GM21360 (cell line): ENCODE measurements at regions not wholly inside any gene's neighbourhood (a gene's known extent, or its start where the extent isn't known, plus 50 kb on each side); places are given as distances from the start of the nearest gene placed in this dataset.

Experiments
- ATAC-seq: cut with Tn5 transposase; IDR thresholded peaks from one replicate; pipeline ENCODE4 v1.9.1; 2021; ENCODE audit warnings: mild to moderate bottlenecking, moderate library complexity; ENCODE audit not compliant: unreplicated experiment

DNA sequence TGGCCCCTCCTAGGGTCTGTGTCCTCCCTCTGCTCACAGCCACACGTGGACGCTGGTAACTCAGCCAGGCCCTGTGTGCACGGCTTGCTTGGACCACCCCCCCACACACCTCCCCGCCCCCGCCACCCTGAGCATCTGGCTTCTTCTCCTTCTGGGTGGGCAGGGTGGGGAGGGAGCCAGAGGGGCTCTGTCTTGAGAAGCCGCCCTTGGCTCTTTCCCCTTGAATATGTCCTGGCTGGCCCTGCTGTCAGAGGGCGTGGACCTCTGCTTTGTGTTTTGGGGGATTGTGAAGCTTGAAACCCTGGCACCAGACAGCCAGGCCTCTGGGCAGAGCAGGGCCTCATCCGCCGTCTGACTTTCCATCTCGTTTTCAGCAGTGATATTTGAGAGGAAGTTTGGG is 72.1 kb downstream of the GLI2 start:
- ATAC-seq: no peak

DNA sequence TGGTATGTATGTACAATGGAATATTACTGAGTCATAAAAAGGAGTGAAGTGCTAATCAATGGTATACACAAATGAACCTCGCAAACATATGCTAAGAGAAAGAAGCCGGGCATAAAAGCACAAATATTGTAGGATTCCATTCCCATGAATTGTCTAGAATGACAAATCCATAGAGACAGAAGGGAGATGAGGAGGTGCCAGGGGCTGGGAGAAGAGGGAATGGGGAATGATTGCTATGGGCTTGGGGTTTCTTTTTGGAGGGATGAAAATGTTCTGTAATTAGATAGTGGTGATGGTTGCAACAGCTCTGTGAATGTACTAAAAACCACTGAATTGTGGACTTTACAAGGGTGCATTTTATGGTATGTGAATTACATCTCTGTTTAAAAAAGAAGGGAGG is 73.5 kb downstream of the GLI2 start:
- ATAC-seq: no peak

DNA sequence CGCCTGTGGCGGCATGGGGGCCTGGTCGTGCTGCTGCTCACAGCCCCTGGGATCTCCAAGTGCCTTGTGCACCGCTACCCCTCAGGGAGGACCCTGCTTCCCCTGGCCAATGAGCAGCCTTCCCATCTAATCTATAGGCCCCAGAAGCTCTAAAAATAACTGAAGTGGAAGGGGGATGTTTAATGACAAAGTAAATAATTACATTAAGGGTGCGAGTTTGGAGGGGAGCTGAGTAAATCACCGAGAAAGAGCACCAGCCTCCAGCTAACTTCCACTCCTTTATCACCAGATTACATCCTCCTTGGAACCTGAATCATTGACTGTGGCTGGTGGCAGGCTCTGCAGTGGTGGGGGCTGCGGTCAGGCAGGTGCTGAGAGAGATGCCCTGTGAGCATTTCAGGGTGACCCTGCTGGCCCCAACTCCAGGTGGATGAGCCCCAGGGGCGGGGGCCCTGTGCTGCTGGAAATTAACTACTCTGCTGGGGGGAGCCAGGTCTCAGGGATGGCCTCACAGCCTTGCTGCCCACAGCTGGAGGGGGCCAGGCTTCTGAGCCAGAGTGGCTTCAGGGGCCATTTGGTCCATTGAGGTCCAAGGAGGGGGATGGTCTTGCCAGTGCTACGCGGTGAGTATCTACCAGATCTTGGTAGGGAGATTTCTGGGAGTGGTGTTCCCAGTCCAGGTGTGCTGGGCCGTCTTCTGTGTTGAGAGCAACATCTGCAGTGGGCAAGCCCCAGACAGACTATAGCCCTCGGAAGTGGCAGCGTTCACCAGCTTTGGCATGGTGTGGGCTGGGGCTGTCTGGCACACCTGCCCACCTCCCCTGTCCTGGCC is 74.2 kb downstream of the GLI2 start:
- no peak for ATAC-seq

DNA sequence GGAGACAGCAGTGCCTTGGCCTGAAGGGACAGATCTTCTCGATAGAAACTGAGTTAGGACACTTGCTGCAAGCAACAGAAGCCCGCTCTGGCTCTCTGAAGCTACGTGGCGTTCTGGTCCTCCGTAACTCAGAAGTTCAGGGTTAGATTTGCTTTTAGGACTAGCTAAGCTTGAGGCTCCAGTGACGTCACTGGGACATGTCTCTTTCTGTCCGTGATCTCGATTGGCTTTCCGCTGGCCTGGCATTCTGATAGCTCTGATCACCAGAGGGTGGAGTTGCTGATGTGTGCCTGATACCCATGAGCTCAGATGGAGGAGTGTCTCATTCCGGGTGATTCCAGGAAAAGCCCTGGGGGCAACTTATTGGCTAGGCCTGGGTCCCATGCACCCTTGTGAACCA is 75.0 kb downstream of the GLI2 start:
- ATAC-seq: no peak

DNA sequence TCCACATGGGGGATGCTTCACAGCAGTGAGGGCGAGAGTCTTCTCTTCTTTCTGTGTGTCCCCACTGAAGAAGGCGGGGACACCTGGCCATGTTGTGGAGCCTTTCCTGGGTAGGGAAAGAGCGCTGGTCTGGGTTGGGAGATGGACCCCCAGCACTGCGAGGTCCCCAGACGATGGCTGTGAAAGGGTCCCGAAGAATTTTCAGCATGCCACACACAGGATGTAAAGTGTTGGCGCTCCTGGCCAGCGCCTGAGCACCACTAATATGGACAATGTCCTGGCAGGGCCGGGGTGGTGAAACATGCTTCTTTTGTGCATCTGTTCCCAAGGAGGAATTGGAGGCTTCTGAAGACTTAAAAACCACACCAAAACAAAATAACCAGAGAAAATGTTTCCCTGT is 77.2 kb downstream of the GLI2 start:
- no peak for ATAC-seq

DNA sequence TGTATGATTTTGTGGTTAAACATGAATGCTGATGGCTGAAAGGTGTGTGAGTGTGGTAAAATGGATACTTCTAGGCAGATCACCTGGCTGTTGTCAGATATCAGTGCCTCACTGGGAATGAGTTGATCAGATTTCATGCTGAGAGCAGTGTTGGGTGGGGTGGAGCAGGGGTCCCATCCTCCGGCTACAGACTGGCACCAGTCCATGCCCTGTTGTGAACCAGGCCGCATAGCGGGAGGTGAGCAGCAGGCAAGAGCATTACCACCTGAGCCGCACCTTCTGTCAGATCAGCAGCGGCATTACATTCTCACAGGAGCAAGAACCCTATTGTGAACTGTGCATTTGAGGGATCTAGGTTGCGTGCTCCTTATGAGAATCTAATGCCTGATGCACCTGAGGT is 78.7 kb downstream of the GLI2 start:
- no peak for ATAC-seq

DNA sequence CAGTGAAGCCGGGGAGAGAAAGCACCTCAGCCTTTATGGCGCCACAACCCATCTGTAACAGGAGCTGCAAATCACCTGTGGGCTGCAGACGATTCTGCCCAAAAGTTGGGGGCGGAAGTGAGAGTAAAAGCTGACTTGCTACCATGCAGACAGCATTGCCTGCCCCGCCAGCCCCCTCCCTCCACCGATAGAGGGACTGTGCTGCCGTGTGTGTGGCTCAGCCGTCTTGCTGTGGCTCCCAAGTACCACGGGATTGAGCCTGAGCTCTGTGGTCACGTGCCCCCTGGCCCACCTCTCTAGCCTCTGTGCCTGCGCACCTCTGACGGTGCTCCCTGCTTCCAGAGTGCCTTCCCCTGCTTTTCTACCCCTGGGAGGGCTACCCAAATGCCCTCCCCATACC is 79.6 kb downstream of the GLI2 start:
- no peak for ATAC-seq

DNA sequence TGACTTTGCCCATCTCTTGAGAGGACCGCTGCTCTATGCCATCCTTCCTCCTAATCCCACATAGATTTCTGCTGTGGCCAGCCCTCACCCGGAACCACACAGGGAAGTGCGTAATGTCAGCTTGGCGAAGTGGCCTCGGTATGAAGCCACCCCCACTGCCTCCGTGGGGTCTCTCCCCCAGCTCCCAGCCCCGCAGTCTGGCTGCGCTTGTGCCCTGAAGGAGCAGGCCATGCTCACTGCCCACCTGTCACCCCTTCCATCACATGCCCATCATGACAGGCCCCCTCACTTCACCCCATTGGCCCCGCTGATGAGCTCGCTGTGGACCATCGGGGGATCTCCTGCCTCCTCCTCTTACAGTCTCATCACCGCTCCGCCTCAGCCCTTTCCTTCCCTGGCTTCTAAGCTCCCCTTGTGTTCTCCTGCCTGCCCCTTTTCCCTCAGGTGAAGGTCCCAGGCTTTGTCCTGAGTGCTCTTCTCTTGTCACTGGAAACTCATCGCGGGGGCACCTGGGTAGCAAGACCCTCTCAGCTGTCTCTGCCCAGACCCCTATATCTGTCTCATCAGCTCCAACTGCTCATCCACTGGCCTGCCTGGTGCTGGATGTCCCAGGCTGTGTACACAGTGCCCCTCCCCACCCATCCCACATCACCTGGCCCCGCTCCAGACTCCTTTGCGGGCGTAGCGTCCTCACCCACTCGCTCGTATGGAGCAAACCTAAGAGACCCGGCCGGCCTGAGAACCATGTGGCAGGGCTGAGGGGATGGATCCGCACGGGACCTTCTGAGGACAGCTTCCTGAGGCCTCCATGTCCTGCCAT is 81.7 kb downstream of the GLI2 start:
- no peak for ATAC-seq

DNA sequence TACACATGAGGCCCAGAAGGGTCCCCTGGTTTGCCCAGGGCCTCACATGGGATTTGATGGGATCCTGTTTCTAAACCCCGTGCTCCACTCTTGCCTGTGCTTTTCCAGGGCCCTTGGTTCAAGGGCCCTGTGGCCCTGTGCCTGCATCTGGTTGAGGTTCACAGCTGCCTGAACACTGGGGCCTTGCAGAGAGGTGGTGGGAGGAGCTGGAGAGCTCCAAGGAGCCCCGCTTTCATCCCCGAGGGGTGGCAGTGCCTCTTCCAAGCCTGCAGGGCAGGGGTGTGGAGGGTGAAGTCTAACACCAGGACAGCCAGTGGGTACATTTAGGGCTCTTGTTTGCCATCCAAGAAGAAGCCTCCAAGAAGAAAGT is 82.3 kb downstream of the GLI2 start:
- ATAC-seq: no peak

DNA sequence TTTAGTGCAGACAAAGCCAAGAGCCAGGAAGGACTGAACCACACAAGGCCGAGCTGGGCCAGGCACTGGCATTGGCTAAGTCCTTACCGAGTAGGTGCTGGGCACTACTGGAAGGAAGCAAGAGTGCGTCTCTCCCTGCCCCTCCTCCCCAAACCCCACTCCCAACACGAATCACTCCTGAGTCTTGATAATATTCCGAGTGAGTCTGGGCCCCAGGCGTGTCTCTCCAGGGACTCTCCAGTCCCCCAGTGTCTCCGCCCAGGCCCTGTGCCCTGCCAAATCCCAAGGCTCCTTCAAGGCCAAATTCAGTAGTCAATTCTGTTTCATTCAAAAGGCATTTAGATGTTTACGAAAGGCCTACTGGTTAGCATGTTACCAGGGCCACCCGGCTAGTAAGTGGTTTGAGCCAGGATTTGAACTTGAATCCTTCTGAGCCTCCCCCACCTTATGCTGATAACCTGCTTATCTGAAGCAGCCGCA is 82.8 kb downstream of the GLI2 start:
- no peak for ATAC-seq

DNA sequence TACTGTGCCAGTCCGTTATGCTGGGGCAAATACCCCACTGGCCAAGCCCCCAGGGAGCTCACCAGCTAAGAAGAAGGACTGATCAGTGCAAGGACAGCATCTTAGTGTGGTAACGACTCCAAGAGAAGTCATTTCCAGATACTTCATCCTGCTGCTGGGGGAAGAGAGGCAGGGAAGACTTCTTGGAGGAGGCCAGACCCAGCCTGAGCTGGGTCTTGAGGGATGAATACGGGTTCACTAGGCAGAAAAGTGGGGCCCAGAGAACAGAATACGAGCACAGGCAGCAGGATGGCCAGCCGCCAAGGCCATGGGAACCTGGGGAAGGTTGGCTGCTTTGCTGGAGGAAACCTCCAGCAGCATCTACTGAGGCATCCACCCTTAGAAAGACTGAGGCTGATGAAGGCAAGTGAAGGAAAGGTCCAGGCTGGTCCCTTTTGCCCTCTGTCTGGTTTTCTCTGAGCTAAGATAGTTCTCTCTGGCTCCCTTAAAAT is 84.1 kb downstream of the GLI2 start:
- no peak for ATAC-seq

DNA sequence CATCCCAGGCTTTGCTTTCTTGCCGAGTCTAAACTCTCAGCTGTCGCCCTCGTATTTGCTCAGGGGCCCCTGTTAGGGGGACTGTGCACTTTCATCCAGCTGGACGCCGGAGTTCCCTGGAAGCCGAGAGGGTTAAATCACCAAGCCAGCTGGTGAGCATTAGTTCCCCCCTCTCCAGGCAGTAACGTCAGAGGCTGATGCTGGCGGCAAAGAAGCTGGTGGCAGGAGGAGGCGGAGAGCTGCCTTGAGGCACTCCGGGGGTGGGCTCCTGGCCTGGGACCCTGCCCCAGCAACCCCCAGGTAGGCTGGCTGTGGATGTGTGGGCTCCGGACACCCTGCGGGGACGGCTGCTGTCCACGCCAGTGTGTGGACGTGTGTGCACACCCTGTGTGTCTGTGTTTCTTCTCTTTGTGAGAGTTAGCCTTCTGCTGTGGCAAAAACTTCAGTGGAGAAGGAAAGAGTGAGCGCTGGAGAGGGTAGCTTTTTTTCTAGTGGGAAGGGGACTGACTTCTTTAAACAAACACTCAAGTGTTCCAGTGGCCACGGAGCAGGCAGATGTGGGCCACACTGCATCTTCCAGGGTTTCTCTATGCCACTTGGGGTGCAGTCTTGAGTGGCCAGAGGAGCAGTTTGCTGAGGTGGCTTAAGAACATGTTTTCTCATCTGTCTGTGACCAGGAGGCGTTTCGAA is 84.7 kb downstream of the GLI2 start:
- ATAC-seq: no peak

DNA sequence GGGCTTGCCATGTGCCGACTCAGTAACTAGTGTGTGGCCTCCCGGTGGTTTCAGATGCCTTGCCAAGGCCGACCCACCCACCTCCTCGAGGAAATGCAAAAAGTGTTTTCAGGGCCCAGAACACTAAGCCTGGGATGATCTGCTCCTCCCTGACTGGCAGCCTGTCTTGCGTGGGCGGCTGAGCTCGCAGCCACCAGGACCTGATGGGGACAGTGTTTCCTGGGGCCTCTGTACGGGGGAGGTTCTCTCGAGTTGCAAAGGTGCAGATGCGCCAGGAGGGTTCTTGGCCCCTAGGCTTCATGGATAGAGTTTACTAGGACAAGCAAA is 85.2 kb downstream of the GLI2 start:
- ATAC-seq: no peak

DNA sequence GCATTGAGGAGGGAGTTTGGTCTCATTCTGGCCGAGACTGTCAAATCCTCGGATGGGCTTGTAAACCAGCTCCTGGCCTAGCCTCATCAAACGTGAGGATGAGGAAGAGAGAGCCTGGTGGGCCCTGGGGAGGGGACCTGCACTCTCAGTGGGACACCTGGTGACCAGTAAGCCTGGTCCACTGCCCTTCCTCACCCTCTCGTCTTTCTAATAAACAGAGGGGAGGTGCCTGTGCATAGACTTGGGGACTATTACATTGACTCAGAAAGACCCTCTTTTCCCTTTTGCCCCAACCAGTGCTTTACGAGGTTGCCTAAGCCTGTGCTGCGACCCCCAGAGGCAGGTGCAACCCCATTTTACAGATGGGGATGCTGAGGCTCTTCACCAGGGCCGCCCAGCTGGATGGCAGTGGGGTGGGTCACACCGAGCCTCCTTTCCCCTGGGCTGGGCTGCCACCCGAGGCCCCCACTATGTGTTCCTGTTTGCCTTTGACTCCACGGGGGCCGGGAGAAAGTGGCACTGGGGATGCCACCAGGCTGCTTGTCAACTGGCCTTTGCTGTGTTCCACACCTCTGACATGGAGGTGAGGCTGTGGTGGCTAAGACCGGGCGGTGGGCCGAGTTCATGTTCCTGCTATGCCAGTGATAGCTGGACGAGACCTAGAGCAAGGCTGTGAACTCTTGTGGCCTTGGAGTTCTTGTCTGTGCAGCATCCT is 85.9 kb downstream of the GLI2 start:
- no peak for ATAC-seq

DNA sequence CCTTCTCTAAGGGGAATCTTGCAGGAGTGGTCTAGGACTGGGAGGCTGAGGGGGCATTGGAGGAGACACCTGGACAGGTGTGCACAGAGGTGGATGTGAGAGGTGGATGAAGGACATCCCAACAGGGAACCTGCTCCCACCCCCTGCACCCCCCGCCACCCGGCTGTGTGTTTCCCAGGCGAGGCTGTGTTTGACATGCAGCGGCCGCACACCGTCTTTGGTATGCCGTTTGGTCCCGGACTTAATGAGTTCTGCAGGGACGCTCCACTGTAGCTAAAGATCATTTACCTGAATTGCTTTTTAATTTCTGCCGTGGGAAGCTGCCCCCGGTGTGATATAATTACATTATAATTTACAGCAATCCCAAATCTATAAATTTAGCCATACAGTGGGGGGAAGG is 87.3 kb downstream of the GLI2 start:
- ATAC-seq: no peak

DNA sequence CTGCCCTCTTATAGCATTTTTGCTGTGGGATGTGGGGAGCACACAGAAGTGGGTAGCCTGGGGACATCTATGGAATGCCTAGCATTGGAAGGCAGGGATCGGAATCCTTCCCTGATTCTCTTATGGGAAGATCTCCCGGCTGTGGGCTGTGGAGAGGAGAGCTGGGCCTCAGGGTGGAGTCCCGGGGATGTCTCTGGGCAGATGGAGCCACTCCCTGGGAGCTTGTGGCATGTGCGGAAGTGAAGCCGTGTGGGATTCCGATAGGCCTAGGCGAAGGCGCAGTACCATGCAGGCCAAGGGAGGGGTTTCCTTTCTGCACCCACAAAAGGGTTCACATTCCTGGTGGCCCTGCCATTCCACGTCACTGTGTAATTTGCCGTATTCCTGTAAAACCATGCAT is 87.9 kb downstream of the GLI2 start:
- no peak for ATAC-seq

DNA sequence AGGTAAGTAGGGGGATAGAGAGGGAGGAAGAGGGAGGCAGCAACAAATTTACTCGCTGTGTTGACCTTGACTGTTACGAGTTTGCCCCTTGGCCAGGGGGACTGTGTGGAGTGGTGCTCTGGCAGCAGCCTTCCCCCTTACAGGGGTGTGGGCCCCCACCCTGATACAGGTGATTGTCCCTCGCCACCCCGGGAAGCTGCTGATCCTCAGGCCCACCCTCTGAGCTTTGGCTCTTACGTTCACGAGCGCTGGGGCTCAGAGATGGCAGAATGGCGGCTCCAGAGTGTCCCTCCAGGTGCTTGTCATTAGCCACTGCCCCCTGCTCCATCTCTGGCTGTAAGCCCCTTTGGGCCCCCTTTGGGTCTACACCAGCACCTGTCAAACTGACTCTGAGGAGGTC is 88.6 kb downstream of the GLI2 start:
- no peak for ATAC-seq

DNA sequence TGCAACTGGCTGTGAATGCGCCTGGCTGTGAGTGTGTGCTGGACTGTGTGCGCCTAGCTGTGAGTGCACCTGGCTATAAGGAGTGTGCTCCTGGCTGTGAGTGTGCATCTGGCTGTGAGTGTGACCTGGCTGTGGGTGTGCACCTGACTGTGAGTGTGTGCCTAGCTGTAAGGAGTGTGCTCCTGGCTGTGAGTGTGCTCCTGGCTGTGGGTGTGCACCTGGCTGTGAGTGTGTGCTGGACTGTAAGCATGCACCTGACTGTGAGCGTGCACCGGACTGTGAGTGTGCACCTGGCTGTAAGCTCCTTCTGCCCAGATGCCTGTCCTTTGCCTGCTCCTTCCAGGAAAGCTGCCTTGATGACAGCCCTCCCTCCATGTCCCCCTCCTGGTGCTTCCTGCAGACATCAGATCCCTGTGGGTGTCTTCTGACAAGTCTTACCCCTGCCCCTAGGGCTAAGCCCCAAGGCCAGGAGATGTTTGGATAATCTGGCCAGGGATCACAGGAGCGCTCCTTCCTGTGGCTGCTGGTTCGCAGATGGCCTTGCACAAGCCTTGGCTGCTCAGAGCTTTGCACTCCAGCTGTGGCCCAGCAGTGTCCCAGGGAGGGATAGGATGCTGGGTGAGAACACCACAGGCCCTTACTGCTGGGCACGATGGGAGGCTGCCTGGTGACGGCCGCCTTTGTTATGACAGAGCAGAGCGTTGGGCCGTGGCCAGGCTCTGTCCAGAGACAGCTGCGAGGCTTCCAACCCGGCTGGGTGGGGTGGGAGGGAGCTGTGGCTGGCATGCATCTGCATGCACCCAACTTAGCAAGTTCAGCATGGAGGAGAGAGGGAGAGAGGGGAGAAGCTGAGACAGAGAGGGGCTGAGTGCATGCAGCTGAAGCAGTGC is 89.9 kb downstream of the GLI2 start:
- ATAC-seq: no peak

DNA sequence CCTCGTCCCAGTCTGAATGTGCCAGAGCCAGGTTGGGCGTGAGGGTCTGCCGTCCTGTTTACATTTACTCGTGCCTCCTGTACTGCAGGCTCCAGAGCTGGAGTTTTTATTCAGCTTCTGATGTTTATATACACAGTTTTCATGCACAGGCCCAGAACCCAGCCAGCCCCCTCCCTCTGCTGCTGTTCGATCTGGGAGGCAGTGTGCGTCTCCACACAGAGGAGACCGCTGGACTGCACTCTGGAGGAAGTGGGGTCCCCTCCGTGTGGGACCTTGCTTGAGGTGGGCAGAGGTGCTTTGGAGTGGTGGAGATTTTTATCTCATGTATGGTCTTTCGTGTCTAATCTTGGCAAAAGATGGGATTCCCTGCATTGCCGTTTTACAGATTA is 90.6 kb downstream of the GLI2 start:
- ATAC-seq: no peak
